A673 (cell line): ENCODE measurements at regions not wholly inside any gene's neighbourhood (a gene's known extent, or its start where the extent isn't known, plus 50 kb on each side); places are given as distances from the start of the nearest gene placed in this dataset.

Source experiments
- BruUV-seq: library from RNA; stranded (reverse); fragments of 400-500 nt; replicated peaks from 2 replicates; lab custom pipeline; 2021; lab: Mats Ljungman, UMichigan
- CTCF ChIA-PET: fragments of 300-600 bp; sonication (Branson Sonifier 250); formaldehyde crosslinking; loops from one replicate; lab custom pipeline; 2022; ENCODE audit warnings: antibody characterized with exemption; lab: Charles Lee
- POLR2A ChIA-PET: fragments of 300-600 bp; sonication (Branson Sonifier 250); formaldehyde crosslinking; loops from one replicate; lab custom pipeline; 2022; ENCODE audit warnings: antibody characterized with exemption; ENCODE audit not compliant: low non-redundant PET; lab: Charles Lee
- DNase-seq: peaks from one replicate; pipeline ENCODE4 v3.0.0-alpha.2; 2015; ENCODE audit warnings: low spot score
- H3K27ac ChIP-seq: fragments of 200-600 bp; sonication (generic); 2 replicates; pipeline ENCODE4 v1.5.1; 2016; ENCODE audit warnings: mixed run types, low read depth, mild to moderate bottlenecking, mixed read lengths, antibody characterized with exemption, low read length; ENCODE audit not compliant: poor library complexity, severe bottlenecking
- H3K27me3 ChIP-seq: fragments of 200-600 bp; sonication (generic); replicated peaks from 2 replicates; pipeline ENCODE4 v1.6.1; 2017; ENCODE audit warnings: mixed run types, low read depth, mild to moderate bottlenecking, mixed read lengths, antibody characterized with exemption, low read length; ENCODE audit not compliant: insufficient read depth, poor library complexity
- H3K36me3 ChIP-seq: fragments of 200-600 bp; sonication (generic); 2 replicates; pipeline ENCODE4 v1.6.1; 2016; ENCODE audit warnings: mixed run types, mild to moderate bottlenecking, mixed read lengths, antibody characterized with exemption, low read length; ENCODE audit not compliant: insufficient read depth, poor library complexity, severe bottlenecking
- H3K4me1 ChIP-seq: fragments of 200-600 bp; sonication (generic); 2 replicates; pipeline ENCODE4 v1.6.1; 2017; ENCODE audit warnings: mixed run types, mild to moderate bottlenecking, mixed read lengths, antibody characterized with exemption, low read length; ENCODE audit not compliant: insufficient read depth, poor library complexity, severe bottlenecking
- H3K4me3 ChIP-seq: fragments of 200-600 bp; sonication (generic); 2 replicates; pipeline ENCODE4 v1.5.1; 2016; ENCODE audit warnings: low read depth, mixed run types, mild to moderate bottlenecking, mixed read lengths, low read length; ENCODE audit not compliant: poor library complexity, severe bottlenecking
- H3K9me3 ChIP-seq: fragments of 200-600 bp; sonication (generic); 2 replicates; pipeline ENCODE4 v1.6.1; 2016; ENCODE audit warnings: mixed run types, low read depth, mild to moderate bottlenecking, mixed read lengths, antibody characterized with exemption, low read length; ENCODE audit not compliant: poor library complexity, severe bottlenecking
- CTCF ChIP-seq: fragments of 300-800, 200-600 bp; sonication (generic); conservative IDR thresholded peaks from 2 replicates; pipeline ENCODE4 v1.5.1; 2017; ENCODE audit warnings: low read depth, mild to moderate bottlenecking, antibody characterized with exemption, low read length, moderate library complexity, mixed read lengths
- EZH2 ChIP-seq: fragments of 200-600 bp; sonication (generic); IDR thresholded peaks from 2 replicates; pipeline ENCODE4 v1.6.1; 2017; ENCODE audit warnings: borderline replicate concordance, low read depth, mild to moderate bottlenecking, mixed read lengths, antibody characterized with exemption, low read length; ENCODE audit not compliant: poor library complexity, severe bottlenecking
- intact Hi-C: fragments of 100-400 bp; cut with micrococcal nuclease; formaldehyde crosslinking; loops from one replicate; pipeline ENCODE4 v1.10.0; 2022; ENCODE audit not compliant: unreplicated experiment

GRCh38 chr11:112836256-112836602 lies 125.0 kb upstream of the NCAM1 start:
- intact Hi-C loops: no loop called here
- ChIA-PET CTCF (interaction anchor here (0.7 kb wide), 1 partner anchor 38 kb away, joined by 3 read pairs; no protein-coding TSS in a partner anchor), POLR2A (no interaction called here)
- no peaks in the 10 kb centered on the region for H3K9me3 ChIP-seq
- no peaks in the 10 kb centered on the region for H3K36me3 ChIP-seq
- DNase-seq: no peak
- peaks cover 17% of the 10 kb centered on the region for H3K4me1 ChIP-seq
- no peak overlapping the region for H3K27ac ChIP-seq
- H3K27me3 ChIP-seq: no peaks in the 10 kb centered on the region
- BruUV-seq: no TSS peak
- no peak overlapping the region for H3K4me3 ChIP-seq
- no peak for TF ChIP-seq EZH2

GRCh38 chr11:112837162-112837826 lies 123.9 kb upstream of the NCAM1 start:
- 0 out of 2 replicates have a peak, but pooled peaks have one; percentile 44 for TF ChIP-seq CTCF
- TF ChIP-seq EZH2: no peak
- Histone ChIP-seq H3K9me3 (no peaks in the 10 kb centered on the region), H3K27me3 (no peaks in the 10 kb centered on the region), H3K4me3 (no peak overlapping the region), H3K27ac (no peak overlapping the region), H3K36me3 (no peaks in the 10 kb centered on the region), H3K4me1 (peaks cover 17% of the 10 kb centered on the region)
- DNase-seq: no peak
- no TSS peak for BruUV-seq
- intact Hi-C loops: no loop called here
- CTCF ChIA-PET: interaction anchor here (1.4 kb wide), 1 partner anchor 452 kb away, joined by 3 read pairs; no protein-coding TSS in a partner anchor
- POLR2A ChIA-PET: no interaction called here

- intact Hi-C loops: no loop called here
- ChIA-PET POLR2A (no interaction called here), CTCF (no interaction called here)
- no peaks in the 10 kb centered on the region for H3K9me3 ChIP-seq
- no peak overlapping the region for H3K4me3 ChIP-seq
- peaks cover 13% of the 10 kb centered on the region for H3K4me1 ChIP-seq
- H3K36me3 ChIP-seq: no peaks in the 10 kb centered on the region
- no peak for DNase-seq
- H3K27me3 ChIP-seq: no peaks in the 10 kb centered on the region
- TF ChIP-seq CTCF (no peak), EZH2 (no peak)
- no TSS peak for BruUV-seq
- H3K27ac ChIP-seq: no peak overlapping the region
Observed at GRCh38 chr11:112839051-112839450, 122.2 kb upstream of the NCAM1 start.

GRCh38 chr11:112841729-112842128 lies 119.5 kb upstream of the NCAM1 start:
- POLR2A ChIA-PET: no interaction called here
- Histone ChIP-seq H3K36me3 (no peaks in the 10 kb centered on the region), H3K4me3 (no peak overlapping the region), H3K9me3 (no peaks in the 10 kb centered on the region), H3K27ac (no peak overlapping the region), H3K27me3 (no peaks in the 10 kb centered on the region), H3K4me1 (no peaks in the 10 kb centered on the region)
- CTCF ChIA-PET: no interaction called here
- TF ChIP-seq EZH2 (no peak), CTCF (no peak)
- intact Hi-C loops: no loop called here
- no TSS peak for BruUV-seq
- DNase-seq: no peak
